ENCODE measurements at regions not wholly inside any gene's neighbourhood (a gene's known extent, or its start where the extent isn't known, plus 50 kb on each side); places are given as distances from the start of the nearest gene placed in this dataset.

DNA sequence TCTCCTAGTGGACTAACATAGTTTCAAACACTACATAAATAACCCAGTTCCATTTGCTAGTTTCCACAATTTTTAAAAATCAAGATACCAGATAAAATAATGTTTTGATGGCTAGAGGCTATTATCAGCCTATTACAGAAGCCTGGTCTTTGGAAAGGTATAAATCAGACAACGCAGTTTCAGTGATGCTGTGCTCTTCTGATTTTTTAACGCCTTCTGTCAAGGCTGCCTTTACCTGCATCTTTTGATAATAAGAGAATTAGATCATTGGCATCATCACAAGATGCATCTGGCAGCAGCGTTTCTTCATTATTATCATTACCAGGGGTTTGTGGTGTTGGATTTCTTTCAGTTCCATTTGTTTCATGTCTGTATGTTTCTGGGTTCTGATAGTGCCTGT is 268.7 kb downstream of the MTX2 start:
- WGBS = 96% methylated on average over 3 of the region's 3 CpGs
- Histone ChIP-seq H3K79me1 (replicated peaks; ENCODE audit: low read length, poor library complexity, severe bottlenecking) (no peaks in the 10 kb centered on the region), H3K36me3 (ENCODE audit: control insufficient read depth in 1 of 2, insufficient read depth in 2 of 2, low read depth in 1 of 2, low read length in 2 of 2) (no peaks in the 10 kb centered on the region), H3K14ac (ENCODE audit: low read length in 2 of 2) (no peak overlapping the region), H3K4me1 (ENCODE audit: control insufficient read depth, insufficient read depth, low read depth, low read length) (no peaks in the 10 kb centered on the region), H3K9ac (ENCODE audit: low read length) (no peak overlapping the region), H3K27me3 (ENCODE audit: control insufficient read depth in 1 of 2, insufficient read depth in 1 of 2, low read length in 2 of 2) (peaks cover 0 to 4% of the 10 kb centered on the region in 2 experiments), H2BK5ac (ENCODE audit: low read depth, low read length, poor library complexity, severe bottlenecking) (no peak overlapping the region), H3K18ac (ENCODE audit: low read depth in 1 of 2, low read length in 2 of 2) (no peak overlapping the region), H2BK15ac (ENCODE audit: low read depth, poor library complexity, severe bottlenecking) (no peak overlapping the region), H2BK120ac (ENCODE audit: low read depth, low read length) (no peak overlapping the region), H2AFZ (ENCODE audit: low read depth, low read length) (no peak overlapping the region), H3K4ac (ENCODE audit: low read depth in 1 of 2, low read length in 2 of 2) (no peak overlapping the region), H4K8ac (ENCODE audit: low read length) (no peak overlapping the region), H2AK5ac (ENCODE audit: low read length, severe bottlenecking) (no peak overlapping the region), H2BK12ac (ENCODE audit: low read length in 2 of 2) (no peak overlapping the region), H3K27ac (ENCODE audit: low read length, poor library complexity, severe bottlenecking) (no peak overlapping the region), H4K91ac (ENCODE audit: low read length) (no peak overlapping the region), H3K4me3 (ENCODE audit: insufficient read depth in 1 of 2, low read depth in 1 of 2, low read length in 2 of 2) (no peak overlapping the region), H3K23ac (ENCODE audit: low read length in 2 of 2) (no peak overlapping the region), H3K9me3 (ENCODE audit: control insufficient read depth, low read length) (no peaks in the 10 kb centered on the region), H3K4me2 (ENCODE audit: low read length, poor library complexity, severe bottlenecking) (no peak overlapping the region)
- no peak for DNase-seq

DNA sequence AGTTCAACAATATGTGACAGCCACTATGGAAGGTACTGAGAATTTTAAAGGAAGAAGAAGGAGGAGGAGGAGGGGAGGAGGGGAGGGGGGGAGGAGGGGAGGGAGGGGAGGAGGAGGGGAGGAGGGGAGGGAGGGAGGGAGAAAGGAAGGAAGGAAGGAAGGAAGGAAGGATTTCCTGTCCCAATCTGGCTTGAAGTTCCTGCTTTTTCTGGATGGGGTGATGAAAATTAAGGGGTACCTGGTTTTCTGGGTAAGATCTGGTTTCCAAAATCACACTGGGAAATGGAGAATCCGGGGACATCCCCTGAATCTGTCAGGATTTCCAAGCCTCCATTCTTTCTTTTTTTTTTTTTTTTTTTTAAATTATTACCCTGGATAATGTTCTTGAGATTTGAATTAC is 271.8 kb downstream of the MTX2 start:
- no CpG with 5 or more reads among the region's 1 CpG for WGBS
- H3K4ac ChIP-seq (ENCODE audit: low read depth in 1 of 2, low read length in 2 of 2) = no peak overlapping the region
- no peaks in the 10 kb centered on the region for H3K4me1 ChIP-seq (ENCODE audit: control insufficient read depth, insufficient read depth, low read depth, low read length)
- H3K36me3 ChIP-seq (ENCODE audit: control insufficient read depth in 1 of 2, insufficient read depth in 2 of 2, low read depth in 1 of 2, low read length in 2 of 2) = no peaks in the 10 kb centered on the region
- H3K14ac ChIP-seq (ENCODE audit: low read length in 2 of 2) = no peak overlapping the region
- no peak overlapping the region for H4K91ac ChIP-seq (ENCODE audit: low read length)
- no peak overlapping the region for H2BK15ac ChIP-seq (ENCODE audit: low read depth, poor library complexity, severe bottlenecking)
- H2AFZ ChIP-seq (ENCODE audit: low read depth, low read length) = no peak overlapping the region
- no peak overlapping the region for H4K8ac ChIP-seq (ENCODE audit: low read length)
- H2BK12ac ChIP-seq (ENCODE audit: low read length in 2 of 2) = no peak overlapping the region
- no peak overlapping the region for H2AK5ac ChIP-seq (ENCODE audit: low read length, severe bottlenecking)
- no peak overlapping the region for H3K27ac ChIP-seq (ENCODE audit: low read length, poor library complexity, severe bottlenecking)
- H3K4me3 ChIP-seq (ENCODE audit: insufficient read depth in 1 of 2, low read depth in 1 of 2, low read length in 2 of 2) = no peak overlapping the region
- H3K4me2 ChIP-seq (ENCODE audit: low read length, poor library complexity, severe bottlenecking) = no peak overlapping the region
- H3K18ac ChIP-seq (ENCODE audit: low read depth in 1 of 2, low read length in 2 of 2) = no peak overlapping the region
- DNase-seq = no peak
- H3K27me3 ChIP-seq (ENCODE audit: control insufficient read depth in 1 of 2, insufficient read depth in 1 of 2, low read length in 2 of 2) = peaks cover 0 to 8% of the 10 kb centered on the region in 2 experiments
- H3K9me3 ChIP-seq (ENCODE audit: control insufficient read depth, low read length) = no peaks in the 10 kb centered on the region
- no peaks in the 10 kb centered on the region for H3K79me1 ChIP-seq (replicated peaks; ENCODE audit: low read length, poor library complexity, severe bottlenecking)
- H3K23ac ChIP-seq (ENCODE audit: low read length in 2 of 2) = no peak overlapping the region
- H2BK5ac ChIP-seq (ENCODE audit: low read depth, low read length, poor library complexity, severe bottlenecking) = no peak overlapping the region
- no peak overlapping the region for H2BK120ac ChIP-seq (ENCODE audit: low read depth, low read length)
- no peak overlapping the region for H3K9ac ChIP-seq (ENCODE audit: low read length)

DNA sequence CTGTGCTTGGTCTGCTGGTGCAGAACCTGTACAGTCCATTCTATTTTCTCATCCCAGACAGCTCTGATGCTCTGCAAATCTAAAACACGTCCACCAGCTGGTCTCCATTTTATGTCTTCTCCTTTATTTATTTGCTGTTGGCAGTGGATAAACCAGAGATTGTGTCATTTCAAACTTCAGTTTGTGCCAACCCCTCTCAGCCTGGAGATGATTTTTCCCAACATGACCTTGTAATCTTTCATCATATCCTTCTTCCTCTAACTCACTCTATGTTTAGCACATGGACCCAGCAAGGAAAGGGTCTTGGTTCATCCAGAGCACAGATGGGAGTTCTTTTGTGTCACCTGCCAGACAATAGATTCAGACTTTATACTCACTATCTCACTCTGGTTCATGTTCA is 273.2 kb downstream of the MTX2 start:
- Histone ChIP-seq H2BK120ac (ENCODE audit: low read depth, low read length) (no peak overlapping the region), H3K4me2 (ENCODE audit: low read length, poor library complexity, severe bottlenecking) (no peak overlapping the region), H2BK5ac (ENCODE audit: low read depth, low read length, poor library complexity, severe bottlenecking) (no peak overlapping the region), H3K79me1 (replicated peaks; ENCODE audit: low read length, poor library complexity, severe bottlenecking) (no peaks in the 10 kb centered on the region), H3K4me1 (ENCODE audit: control insufficient read depth, insufficient read depth, low read depth, low read length) (no peaks in the 10 kb centered on the region), H3K9me3 (ENCODE audit: control insufficient read depth, low read length) (no peaks in the 10 kb centered on the region), H3K18ac (ENCODE audit: low read depth in 1 of 2, low read length in 2 of 2) (no peak overlapping the region), H2BK15ac (ENCODE audit: low read depth, poor library complexity, severe bottlenecking) (no peak overlapping the region), H3K27ac (ENCODE audit: low read length, poor library complexity, severe bottlenecking) (no peak overlapping the region), H3K4ac (ENCODE audit: low read depth in 1 of 2, low read length in 2 of 2) (no peak overlapping the region), H2AFZ (ENCODE audit: low read depth, low read length) (no peak overlapping the region), H3K4me3 (ENCODE audit: insufficient read depth in 1 of 2, low read depth in 1 of 2, low read length in 2 of 2) (no peak overlapping the region), H3K14ac (ENCODE audit: low read length in 2 of 2) (no peak overlapping the region), H2BK12ac (ENCODE audit: low read length in 2 of 2) (no peak overlapping the region), H3K36me3 (ENCODE audit: control insufficient read depth in 1 of 2, insufficient read depth in 2 of 2, low read depth in 1 of 2, low read length in 2 of 2) (no peaks in the 10 kb centered on the region), H4K91ac (ENCODE audit: low read length) (no peak overlapping the region), H3K23ac (ENCODE audit: low read length in 2 of 2) (no peak overlapping the region), H3K9ac (ENCODE audit: low read length) (no peak overlapping the region), H2AK5ac (ENCODE audit: low read length, severe bottlenecking) (no peak overlapping the region), H3K27me3 (ENCODE audit: control insufficient read depth in 1 of 2, insufficient read depth in 1 of 2, low read length in 2 of 2) (peaks cover 2 to 17% of the 10 kb centered on the region in 2 experiments), H4K8ac (ENCODE audit: low read length) (no peak overlapping the region)
- WGBS = 75% methylated on average over 1 of the region's 1 CpG
- no peak for DNase-seq

DNA sequence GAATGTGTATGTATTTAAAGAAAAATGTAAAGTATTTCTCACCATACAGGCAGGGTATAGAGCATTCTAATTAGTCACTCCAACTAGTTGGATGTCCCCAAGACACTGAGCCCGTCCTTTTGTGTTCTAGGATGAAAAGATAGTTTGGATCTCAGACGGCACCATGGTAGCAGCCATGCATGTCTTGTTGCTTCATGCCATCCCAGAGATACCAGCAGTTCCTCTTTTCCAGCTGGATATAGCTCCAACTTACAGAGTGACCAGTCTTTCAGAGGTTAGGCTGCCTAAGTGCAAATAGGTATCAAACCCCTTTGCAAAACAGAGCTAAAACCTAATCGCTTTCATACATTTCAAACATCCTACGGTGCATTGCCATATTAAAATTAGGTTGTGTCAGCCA is 275.3 kb downstream of the MTX2 start:
- Histone ChIP-seq H3K4me2 (ENCODE audit: low read length, poor library complexity, severe bottlenecking) (no peak overlapping the region), H3K23ac (ENCODE audit: low read length in 2 of 2) (no peak overlapping the region), H4K91ac (ENCODE audit: low read length) (no peak overlapping the region), H2AFZ (ENCODE audit: low read depth, low read length) (no peak overlapping the region), H2BK15ac (ENCODE audit: low read depth, poor library complexity, severe bottlenecking) (no peak overlapping the region), H3K14ac (ENCODE audit: low read length in 2 of 2) (no peak overlapping the region), H3K4me3 (ENCODE audit: insufficient read depth in 1 of 2, low read depth in 1 of 2, low read length in 2 of 2) (no peak overlapping the region), H2BK120ac (ENCODE audit: low read depth, low read length) (no peak overlapping the region), H3K9me3 (ENCODE audit: control insufficient read depth, low read length) (no peaks in the 10 kb centered on the region), H2BK12ac (ENCODE audit: low read length in 2 of 2) (no peak overlapping the region), H3K79me1 (replicated peaks; ENCODE audit: low read length, poor library complexity, severe bottlenecking) (no peaks in the 10 kb centered on the region), H3K18ac (ENCODE audit: low read depth in 1 of 2, low read length in 2 of 2) (no peak overlapping the region), H4K8ac (ENCODE audit: low read length) (no peak overlapping the region), H2AK5ac (ENCODE audit: low read length, severe bottlenecking) (no peak overlapping the region), H2BK5ac (ENCODE audit: low read depth, low read length, poor library complexity, severe bottlenecking) (no peak overlapping the region), H3K9ac (ENCODE audit: low read length) (no peak overlapping the region), H3K27ac (ENCODE audit: low read length, poor library complexity, severe bottlenecking) (no peak overlapping the region), H3K36me3 (ENCODE audit: control insufficient read depth in 1 of 2, insufficient read depth in 2 of 2, low read depth in 1 of 2, low read length in 2 of 2) (no peaks in the 10 kb centered on the region), H3K4me1 (ENCODE audit: control insufficient read depth, insufficient read depth, low read depth, low read length) (no peaks in the 10 kb centered on the region), H3K27me3 (ENCODE audit: control insufficient read depth in 1 of 2, insufficient read depth in 1 of 2, low read length in 2 of 2) (peaks cover 10 to 25% of the 10 kb centered on the region in 2 experiments), H3K4ac (ENCODE audit: low read depth in 1 of 2, low read length in 2 of 2) (no peak overlapping the region)
- no peak for DNase-seq
- WGBS = 94% methylated on average over 3 of the region's 4 CpGs
